Heart right ventricle (tissue), 16 donors: ENCODE measurements at regions not wholly inside any gene's neighbourhood (a gene's known extent, or its start where the extent isn't known, plus 50 kb on each side); places are given as distances from the start of the nearest gene placed in this dataset.

Experiments used
- ATAC-seq, 8 donors: fragments of 200-7000 bp; cut with Tn5 transposase; one replicate each; pipeline ENCODE4 v1.9.1; 2020; ENCODE audit warnings: mild to moderate bottlenecking in 8 of 8, moderate library complexity in 8 of 8, moderate number of reproducible peaks in 1 of 8
- DNase-seq, 2 donors: peaks; one replicate each; pipeline ENCODE4 v3.0.0-alpha.2; 2020
- H3K27ac ChIP-seq, 10 donors: fragments of 200-600 bp; sonication (generic) in 2 of 10; one replicate each; pipeline versions ENCODE4 v1.5.0 to v1.8.0; 2020 to 2022; ENCODE audit warnings: mild to moderate bottlenecking in 3 of 10
- H3K27me3 ChIP-seq, 7 donors: fragments of 200-600 bp; one replicate each; pipeline ENCODE4 v1.8.0; 2021 to 2022; ENCODE audit warnings: mild to moderate bottlenecking in 2 of 7
- H3K36me3 ChIP-seq, 9 donors: fragments of 200-600 bp; sonication (generic) in 1 of 9; one replicate each; pipeline versions ENCODE4 v1.5.0 to v1.8.0; 2020 to 2022; ENCODE audit warnings: mild to moderate bottlenecking in 2 of 9
- H3K4me1 ChIP-seq, 9 donors: fragments of 200-600 bp; sonication (generic) in 1 of 9; one replicate each; pipeline versions ENCODE4 v1.5.0 to v1.8.0; 2020 to 2022; ENCODE audit warnings: mild to moderate bottlenecking in 4 of 9
- H3K4me3 ChIP-seq, 10 donors: fragments of 200-600 bp; sonication (generic) in 2 of 10; one replicate each; pipeline versions ENCODE4 v1.5.0 to v1.8.0; 2020 to 2022; ENCODE audit warnings: mild to moderate bottlenecking in 7 of 10, moderate library complexity in 2 of 10
- H3K9me3 ChIP-seq, 11 donors: fragments of 200-600 bp in 10 of 11; sonication (generic) in 2 of 11; one replicate each; pipeline versions ENCODE4 v1.5.0 to v1.8.0; 2013 to 2022; ENCODE audit warnings: mild to moderate bottlenecking in 2 of 11, control low read depth in 1 of 11, moderate library complexity in 1 of 11
- WGBS, 2 donors: extraction: QIAGEN DNeasy Blood & Tissue Kit; methylation state at CpG; one replicate each; pipeline ENCODE4 v1.1.7; 2013; ENCODE audit warnings: inconsistent platforms in 1 of 2; 5-methylcytosine and 5-hydroxymethylcytosine counted together
- intact Hi-C, 10 donors: fragments of 100-400 bp; cut with DNase I; formaldehyde crosslinking; loops; one replicate each; pipeline versions ENCODE4 v1.11.1 to v1.14.2; 2022
- TF ChIP-seq, protein P1 (sequence below), 9 donors: fragments of 200-600 bp; sonication (generic) in 2 of 9; IDR thresholded peaks; one replicate each; pipeline versions ENCODE4 v1.5.0 to v1.8.0; 2021 to 2022; ENCODE audit warnings: antibody characterized with exemption in 9 of 9, mild to moderate bottlenecking in 5 of 9, moderate library complexity in 1 of 9
- donor health status: Arrhythmogenic right ventricular cardiomyopathy.
- donor health status: ischemic (EF 13 %, LVEDD 7.1; RV severe dilation, severe dysfunction).
- donor health status: healthy with polysubstance abuse.
- donor health status: DM: no; HTN: yes; CAD: no.
- donor health status: DM: no; HTN: no; CAD: no.
- donor health status: ischemic (EF 25% LVEDD 6.9; RV normal size, moderate dysfunction).
- donor health status: ischemic (EF 25% LVEDD 5.7; RV mildly dilated, moderate dysfunction).
- donor health status: healthy.
- donor health status: DM: yes; HTN: yes; CAD: no.
- donor health status: Ischemic cardiomyopathy.
- donor health status: ischemic (EF 35%, LVEDD 5.7; RV mildly dilated, moderate dysfunction).
- donor health status: nonischemic (EF 11% LVEDD 7.7; RV severe dilation, severe dysfunction).
- donor health status: DM: yes; HTN: yes; CAD: no.
- donor health status: PGD.
- donor health status: ischemic (EF 29% LVEDD 5.4; RV normal size, mild dysfunction).
- donor health status: nonischemic (EF 23%, LVEDD 6.1; RV moderate dilation, normal function).

GRCh38 chr12:24307716-24308335, 358.4 kb upstream of the SOX5 start:
- Histone ChIP-seq H3K4me3 (no peak overlapping the region), H3K9me3 (no peaks in the 10 kb centered on the region), H3K27ac (no peak overlapping the region), H3K4me1 (no peaks in the 10 kb centered on the region), H3K36me3 (no peaks in the 10 kb centered on the region), H3K27me3 (no peaks in the 10 kb centered on the region)
- intact Hi-C loops = no loop called here
- DNase-seq (no peak), ATAC-seq (no peak)
- 85 to 92% methylated on average over 6 of the region's 6 CpGs for WGBS, 2 donors
- TF ChIP-seq, protein P1, sequence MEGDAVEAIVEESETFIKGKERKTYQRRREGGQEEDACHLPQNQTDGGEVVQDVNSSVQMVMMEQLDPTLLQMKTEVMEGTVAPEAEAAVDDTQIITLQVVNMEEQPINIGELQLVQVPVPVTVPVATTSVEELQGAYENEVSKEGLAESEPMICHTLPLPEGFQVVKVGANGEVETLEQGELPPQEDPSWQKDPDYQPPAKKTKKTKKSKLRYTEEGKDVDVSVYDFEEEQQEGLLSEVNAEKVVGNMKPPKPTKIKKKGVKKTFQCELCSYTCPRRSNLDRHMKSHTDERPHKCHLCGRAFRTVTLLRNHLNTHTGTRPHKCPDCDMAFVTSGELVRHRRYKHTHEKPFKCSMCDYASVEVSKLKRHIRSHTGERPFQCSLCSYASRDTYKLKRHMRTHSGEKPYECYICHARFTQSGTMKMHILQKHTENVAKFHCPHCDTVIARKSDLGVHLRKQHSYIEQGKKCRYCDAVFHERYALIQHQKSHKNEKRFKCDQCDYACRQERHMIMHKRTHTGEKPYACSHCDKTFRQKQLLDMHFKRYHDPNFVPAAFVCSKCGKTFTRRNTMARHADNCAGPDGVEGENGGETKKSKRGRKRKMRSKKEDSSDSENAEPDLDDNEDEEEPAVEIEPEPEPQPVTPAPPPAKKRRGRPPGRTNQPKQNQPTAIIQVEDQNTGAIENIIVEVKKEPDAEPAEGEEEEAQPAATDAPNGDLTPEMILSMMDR (IDR thresholded peaks at IDR 0.05) = no peak

DNA sequence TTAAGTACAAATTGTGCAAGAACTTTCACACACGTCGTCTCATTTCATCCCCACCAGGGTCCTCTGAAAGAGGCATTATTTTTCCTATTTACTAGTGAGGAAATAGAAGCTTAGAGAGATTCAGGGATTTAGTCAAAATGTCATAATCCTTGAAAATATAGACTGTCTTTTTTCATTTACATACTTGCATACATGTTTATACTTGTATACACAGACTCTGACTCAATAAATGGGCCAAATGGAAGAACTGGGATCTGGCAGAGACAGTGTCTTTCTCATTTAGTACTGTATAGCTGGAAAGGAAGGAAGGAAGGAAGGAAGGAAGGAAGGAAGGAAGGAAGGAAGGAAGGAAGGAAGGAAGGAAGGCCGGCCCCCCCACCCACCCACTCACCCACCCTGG, 357.7 kb upstream of the SOX5 start:
- intact Hi-C loops = no loop called here
- ATAC-seq (no peak), DNase-seq (no peak)
- Histone ChIP-seq H3K27ac (no peak overlapping the region), H3K4me1 (no peaks in the 10 kb centered on the region), H3K4me3 (no peak overlapping the region), H3K9me3 (no peaks in the 10 kb centered on the region), H3K36me3 (no peaks in the 10 kb centered on the region), H3K27me3 (no peaks in the 10 kb centered on the region)
- WGBS, 2 donors = 80 to 97% methylated on average over 2 to 3 of the region's 3 CpGs
- TF ChIP-seq, protein P1 (IDR thresholded peaks at IDR 0.05) = no peak

- Histone ChIP-seq H3K4me1 (no peaks in the 10 kb centered on the region), H3K27me3 (no peaks in the 10 kb centered on the region), H3K4me3 (no peak overlapping the region), H3K9me3 (no peaks in the 10 kb centered on the region), H3K27ac (no peak overlapping the region), H3K36me3 (no peaks in the 10 kb centered on the region)
- intact Hi-C loops = no loop called here
- WGBS, 2 donors = 83 to 85% methylated on average over 6 of the region's 6 CpGs
- TF ChIP-seq, protein P1 (IDR thresholded peaks at IDR 0.05) = no peak
- DNase-seq = no peak
- ATAC-seq = no peak
These were observed 356.5 kb upstream of the SOX5 start for GRCh38 chr12:24306001-24306400.

DNA sequence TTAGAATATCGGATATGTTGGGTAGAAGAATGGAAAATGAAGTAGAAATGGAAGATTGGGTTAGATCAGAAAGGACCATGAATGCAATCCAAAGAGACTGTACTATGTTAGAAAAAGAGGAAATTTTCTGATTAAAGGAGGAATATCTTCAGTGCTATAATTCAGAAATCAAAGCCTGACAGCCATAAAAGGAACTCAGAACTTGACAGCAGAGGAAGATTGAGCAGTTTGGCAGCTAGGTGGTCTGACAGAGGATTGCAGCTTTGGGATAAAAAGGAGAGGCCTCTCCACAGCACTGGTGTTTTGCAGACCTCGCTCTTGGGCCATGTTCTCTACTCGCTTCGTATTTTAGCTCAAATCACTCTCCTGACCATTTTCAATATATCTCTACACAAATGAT, 354.8 kb upstream of the SOX5 start:
- Histone ChIP-seq H3K27ac (no peak overlapping the region), H3K4me1 (no peaks in the 10 kb centered on the region), H3K36me3 (no peaks in the 10 kb centered on the region), H3K27me3 (no peaks in the 10 kb centered on the region), H3K9me3 (no peaks in the 10 kb centered on the region), H3K4me3 (no peak overlapping the region)
- 91 to 95% methylated on average over 4 of the region's 4 CpGs for WGBS, 2 donors
- TF ChIP-seq, protein P1 (IDR thresholded peaks at IDR 0.05) = no peak
- ATAC-seq (no peak), DNase-seq (no peak)
- intact Hi-C loops = no loop called here
